DOHH2 (cell line): ENCODE measurements at regions not wholly inside any gene's neighbourhood (a gene's known extent, or its start where the extent isn't known, plus 50 kb on each side); places are given as distances from the start of the nearest gene placed in this dataset.

Experiments used
- CTCF ChIP-seq: fragments of 200-600 bp; sonication (generic); IDR thresholded peaks from one replicate; pipeline ENCODE4 v1.5.1; 2014; ENCODE audit warnings: antibody characterized with exemption, mild to moderate bottlenecking, low read depth, low read length; ENCODE audit not compliant: poor library complexity, severe bottlenecking
- EZH2phosphoT487 ChIP-seq: fragments of 200-600 bp; sonication (generic); IDR thresholded peaks from 2 replicates; pipeline ENCODE4 v1.6.1; 2017; ENCODE audit warnings: borderline replicate concordance, mild to moderate bottlenecking, antibody characterized with exemption, low read length, moderate library complexity, mixed read lengths

DNA sequence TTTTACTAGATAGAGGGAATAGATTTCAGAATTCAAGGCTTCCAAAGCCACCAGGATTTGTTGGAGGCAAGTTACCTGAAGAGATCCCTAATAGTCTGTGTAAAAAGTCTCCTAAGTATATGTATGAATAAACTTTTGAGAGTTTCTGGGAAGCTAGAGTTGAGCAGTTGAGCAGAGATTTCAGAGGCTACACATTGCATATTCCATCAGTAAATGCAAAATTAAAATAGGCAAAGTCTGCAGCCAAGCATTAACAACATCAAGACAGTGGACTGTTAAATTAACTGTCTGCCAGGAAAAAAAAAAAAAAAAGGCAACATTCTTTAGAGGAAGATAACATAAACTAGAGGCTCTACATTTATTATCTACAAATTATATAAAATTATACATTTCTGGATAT lies 420.4 kb upstream of the TMEFF2 start:
- no peak for TF ChIP-seq CTCF
- TF ChIP-seq EZH2phosphoT487: no peak
